Fibroblast of skin of scalp (primary cell): ENCODE measurements at regions not wholly inside any gene's neighbourhood (a gene's known extent, or its start where the extent isn't known, plus 50 kb on each side); places are given as distances from the start of the nearest gene placed in this dataset.
"Not testable (repeated sequence)": the region's sequence is repeated elsewhere in the genome, so short reads cannot be mapped to it uniquely, and the experiment has no call there.

Experiments
- DNase-seq: peaks from one replicate; pipeline ENCODE4 v3.0.0-alpha.2; 2013

- DNase-seq: peak; percentile 32
Measured at GRCh38 chr21:33121715-33122475, 52.0 kb downstream of the OLIG1 start.

- no peak for DNase-seq
Measured at GRCh38 chr21:33122507-33122906, 52.6 kb downstream of the OLIG1 start.

GRCh38 chr21:33123374-33124123, 53.6 kb downstream of the OLIG1 start:
- DNase-seq: no peak

- DNase-seq: no peak
Measured at GRCh38 chr21:33124889-33125288, 54.9 kb downstream of the OLIG1 start.

- DNase-seq: peak; percentile 26
Measured at GRCh38 chr21:33125680-33126375, 55.9 kb downstream of the OLIG1 start.

- DNase-seq: no peak
Measured at GRCh38 chr21:33126569-33126968, 56.6 kb downstream of the OLIG1 start.

- DNase-seq: peak; percentile 67
Measured at GRCh38 chr21:33127154-33127867, 57.4 kb downstream of the OLIG1 start.

GRCh38 chr21:33127868-33128242, 57.9 kb downstream of the OLIG1 start:
- DNase-seq: no peak

- DNase-seq: no peak
Measured at GRCh38 chr21:33128538-33128937, 58.6 kb downstream of the OLIG1 start.

GRCh38 chr21:33132054-33132453, 62.1 kb downstream of the OLIG1 start:
- no peak for DNase-seq

GRCh38 chr21:33133892-33134291, 64.0 kb downstream of the OLIG1 start:
- DNase-seq: no peak

GRCh38 chr21:33135925-33136324, 66.0 kb downstream of the OLIG1 start:
- no peak for DNase-seq

- no peak for DNase-seq
Measured at GRCh38 chr21:33136847-33137502, 67.0 kb downstream of the OLIG1 start.

- DNase-seq: no peak
Measured at GRCh38 chr21:33139084-33139483, 69.1 kb downstream of the OLIG1 start.

- no peak for DNase-seq
Measured at GRCh38 chr21:33140288-33140687, 70.3 kb downstream of the OLIG1 start.

GRCh38 chr21:33146467-33146866, 76.5 kb downstream of the OLIG1 start:
- DNase-seq: no peak

GRCh38 chr21:33149181-33149580, 79.2 kb downstream of the OLIG1 start:
- DNase-seq: no peak

GRCh38 chr21:33150968-33151367, 78.8 kb upstream of the IFNAR2 start:
- DNase-seq: not testable (repeated sequence)

GRCh38 chr21:33151941-33152731, 77.6 kb upstream of the IFNAR2 start:
- no peak for DNase-seq

GRCh38 chr21:33152732-33153130, 77.0 kb upstream of the IFNAR2 start:
- no peak for DNase-seq

GRCh38 chr21:33155005-33155404, 74.7 kb upstream of the IFNAR2 start:
- DNase-seq: no peak
